Body of pancreas (tissue), 4 donors: ENCODE measurements at regions not wholly inside any gene's neighbourhood (a gene's known extent, or its start where the extent isn't known, plus 50 kb on each side); places are given as distances from the start of the nearest gene placed in this dataset.

Source experiments
- CTCF ChIP-seq, 7 experiments: fragments of 450-650 bp in 4 of 7; fragments of 200-600 bp in 3 of 7; sonication (generic) in 3 of 7; IDR thresholded peaks; one replicate each; pipeline ENCODE4 v1.5.1; 2016 to 2019; ENCODE audit warnings: antibody characterized with exemption in 7 of 7
- POLR2A ChIP-seq, 3 donors: fragments of 450-650 bp; IDR thresholded peaks; one replicate each; pipeline ENCODE4 v1.6.1; 2016; ENCODE audit warnings: antibody characterized with exemption in 3 of 3, mild to moderate bottlenecking in 2 of 3

- TF ChIP-seq CTCF (IDR thresholded peaks at IDR 0.05) (no peak), POLR2A (IDR thresholded peaks at IDR 0.05) (no peak)
Measured at GRCh38 chr6:152815230-152815872, 64.8 kb downstream of the VIP start.
